SU-DHL-6 (cell line): ENCODE measurements at regions not wholly inside any gene's neighbourhood (a gene's known extent, or its start where the extent isn't known, plus 50 kb on each side); places are given as distances from the start of the nearest gene placed in this dataset.

Experiments used
- H2AFZ ChIP-seq: fragments of 200-600 bp; sonication (generic); 2 replicates; pipeline ENCODE4 v1.6.1; 2014; ENCODE audit warnings: low read depth, mild to moderate bottlenecking, moderate library complexity, mixed read lengths, antibody characterized with exemption, low read length; ENCODE audit not compliant: severe bottlenecking
- H3F3A ChIP-seq: fragments of 200-600 bp; shearing (Covaris generic); 2 replicates; pipeline ENCODE4 v1.6.0; 2016; ENCODE audit warnings: antibody characterized with exemption, mild to moderate bottlenecking; ENCODE audit not compliant: insufficient read depth
- H3K27ac ChIP-seq: fragments of 200-600 bp; sonication (generic); 2 replicates; pipeline ENCODE4 v1.5.1; 2016; ENCODE audit warnings: low read depth, mild to moderate bottlenecking, low read length, moderate library complexity, mixed read lengths
- H3K27me3 ChIP-seq: fragments of 200-600 bp; sonication (generic), shearing (Covaris generic); 2 replicates; pipeline ENCODE4 v1.6.0; 2014; ENCODE audit warnings: mild to moderate bottlenecking, low read length
- H3K36me3 ChIP-seq: fragments of 200-600 bp; sonication (generic); 2 replicates; pipeline ENCODE4 v1.6.1; 2014; ENCODE audit warnings: mild to moderate bottlenecking, low read length, mixed read lengths
- H3K4me2 ChIP-seq: fragments of 300-600, 200-600 bp; shearing (Covaris generic), sonication (generic); 2 replicates; pipeline ENCODE4 v1.6.0; 2014; ENCODE audit warnings: low read length, low read depth, mild to moderate bottlenecking; ENCODE audit not compliant: poor library complexity, severe bottlenecking
- H3K4me3 ChIP-seq: fragments of 200-600 bp; sonication (generic); 2 replicates; pipeline ENCODE4 v1.5.1; 2014; ENCODE audit warnings: antibody characterized with exemption, low read length, mild to moderate bottlenecking, mixed read lengths; ENCODE audit not compliant: insufficient read depth, poor library complexity, severe bottlenecking
- H3K79me2 ChIP-seq: fragments of 200-600 bp; sonication (generic); 2 replicates; pipeline ENCODE4 v1.6.1; 2014; ENCODE audit warnings: mild to moderate bottlenecking, low read length, moderate library complexity; ENCODE audit not compliant: insufficient read depth
- H3K9ac ChIP-seq: fragments of 200-600 bp; sonication (generic); 2 replicates; pipeline ENCODE4 v1.7.0; 2014; ENCODE audit warnings: mild to moderate bottlenecking, low read length
- H3K9me2 ChIP-seq: fragments of 200-600 bp; sonication (generic); replicated peaks from 2 replicates; pipeline ENCODE4 v1.6.1; 2014; ENCODE audit warnings: low read length; ENCODE audit not compliant: insufficient read depth
- H3K9me3 ChIP-seq: fragments of 200-600 bp; sonication (generic); 2 replicates; pipeline ENCODE4 v1.6.1; 2014; ENCODE audit warnings: low read length, mixed read lengths; ENCODE audit not compliant: insufficient read depth
- H4K20me1 ChIP-seq: fragments of 200-600 bp; sonication (generic); 2 replicates; pipeline ENCODE4 v1.6.1; 2014; ENCODE audit warnings: low read depth, mild to moderate bottlenecking, antibody characterized with exemption, low read length, moderate library complexity, mixed read lengths
- CTCF ChIP-seq: fragments of 200-600 bp; sonication (generic); IDR thresholded peaks from one replicate; pipeline ENCODE4 v1.5.1; 2017; ENCODE audit warnings: antibody characterized with exemption, mild to moderate bottlenecking, low read length, moderate library complexity; ENCODE audit not compliant: insufficient read depth, poor library complexity, severe bottlenecking
- EZH2phosphoT487 ChIP-seq: fragments of 200-600 bp; sonication (generic), shearing (Covaris generic); conservative IDR thresholded peaks from 2 replicates; pipeline ENCODE4 v1.6.1; 2018; ENCODE audit warnings: mild to moderate bottlenecking, antibody characterized with exemption, low read length, moderate library complexity, mixed read lengths

DNA sequence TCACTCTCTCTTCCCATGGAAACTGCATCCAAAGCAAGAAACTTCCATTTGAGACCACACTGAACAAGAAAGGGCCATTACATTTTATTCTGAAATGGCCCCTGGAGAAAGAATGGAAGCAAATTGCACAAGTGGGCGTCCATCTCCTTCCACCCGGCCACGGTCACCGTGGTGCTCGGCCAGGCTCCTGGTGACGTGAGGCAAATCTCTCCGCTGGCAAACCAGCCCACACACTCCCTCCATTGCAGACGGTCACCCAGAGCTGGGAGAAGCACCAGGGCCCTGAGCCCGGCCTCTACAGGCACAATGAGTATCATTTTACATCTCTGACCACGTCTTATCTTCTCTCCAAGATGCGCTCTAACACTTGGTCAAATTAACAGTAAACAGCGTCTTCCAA lies 126.1 kb upstream of the FAM20C start:
- Histone ChIP-seq H3K9ac (no peak overlapping the region), H3K9me3 (no peaks in the 10 kb centered on the region), H3K79me2 (no peaks in the 10 kb centered on the region), H3K9me2 (no peaks in the 10 kb centered on the region), H3F3A (no peaks in the 10 kb centered on the region), H2AFZ (no peak overlapping the region), H4K20me1 (no peaks in the 10 kb centered on the region), H3K27me3 (no peaks in the 10 kb centered on the region), H3K27ac (no peak overlapping the region), H3K36me3 (no peaks in the 10 kb centered on the region), H3K4me3 (no peak overlapping the region), H3K4me2 (no peak overlapping the region)
- TF ChIP-seq EZH2phosphoT487 (no peak), CTCF (no peak)

- TF ChIP-seq CTCF, result no peak
- no peak for TF ChIP-seq EZH2phosphoT487
- H4K20me1 ChIP-seq, result no peaks in the 10 kb centered on the region
- H3K4me3 ChIP-seq, result no peak overlapping the region
- no peaks in the 10 kb centered on the region for H3F3A ChIP-seq
- no peak overlapping the region for H3K4me2 ChIP-seq
- H2AFZ ChIP-seq, result no peak overlapping the region
- no peaks in the 10 kb centered on the region for H3K79me2 ChIP-seq
- H3K27ac ChIP-seq, result no peak overlapping the region
- H3K9me2 ChIP-seq, result no peaks in the 10 kb centered on the region
- H3K9ac ChIP-seq, result no peak overlapping the region
- no peaks in the 10 kb centered on the region for H3K36me3 ChIP-seq
- H3K9me3 ChIP-seq, result no peaks in the 10 kb centered on the region
- no peaks in the 10 kb centered on the region for H3K27me3 ChIP-seq
Observed at GRCh38 chr7:66741-67140, 125.6 kb upstream of the FAM20C start.

- Histone ChIP-seq H3K9me2 (no peaks in the 10 kb centered on the region), H4K20me1 (no peaks in the 10 kb centered on the region), H3K36me3 (no peaks in the 10 kb centered on the region), H3F3A (no peaks in the 10 kb centered on the region), H3K9me3 (no peaks in the 10 kb centered on the region), H3K9ac (no peak overlapping the region), H3K27ac (no peak overlapping the region), H3K79me2 (no peaks in the 10 kb centered on the region), H3K4me3 (no peak overlapping the region), H3K27me3 (no peaks in the 10 kb centered on the region), H2AFZ (no peak overlapping the region), H3K4me2 (no peak overlapping the region)
- TF ChIP-seq CTCF, result no peak
- TF ChIP-seq EZH2phosphoT487, result no peak
Observed at GRCh38 chr7:67661-68395, 124.5 kb upstream of the FAM20C start.
